Activated naive CD4-positive, alpha-beta T cell treated with anti-CD3 and anti-CD28 coated beads, Interleukin-2, amount 50 U/mL, for 72 hours (primary cell): ENCODE measurements at regions not wholly inside any gene's neighbourhood (a gene's known extent, or its start where the extent isn't known, plus 50 kb on each side); places are given as distances from the start of the nearest gene placed in this dataset.

Experiments
- ATAC-seq, 2 donors: fragments of 150-1000 bp; cut with Tn5 transposase; 2 replicates each; pipeline ENCODE4 v1.10.0; 2021; ENCODE audit warnings: mild to moderate bottlenecking in 2 of 2, moderate library complexity in 2 of 2
- DNase-seq, 2 donors: peaks; one replicate each; pipeline ENCODE4 v3.0.0; 2021 to 2022; ENCODE audit warnings: low spot score in 2 of 2
- H3K27ac Mint-ChIP-seq, 2 donors: one replicate each; pipeline ENCODE4 v1.8.0; 2022; ENCODE audit warnings: mild to moderate bottlenecking in 2 of 2, mixed read lengths in 2 of 2
- H3K36me3 Mint-ChIP-seq, 2 donors: one replicate each; pipeline ENCODE4 v1.8.0; 2022; ENCODE audit warnings: mixed read lengths in 2 of 2
- H3K9me3 Mint-ChIP-seq, 2 donors: one replicate each; pipeline ENCODE4 v1.8.0; 2022; ENCODE audit warnings: mixed read lengths in 2 of 2

- Mint-ChIP-seq H3K36me3 (peaks cover 0 to 5% of the 10 kb centered on the region in 2 donors), H3K27ac (peak overlapping the region in 1 of 2 donors; percentile 3), H3K9me3 (no peaks in the 10 kb centered on the region)
- ATAC-seq (peak; percentile 40 to 60), DNase-seq (no peak)
Observed at GRCh38 chr1:84090447-84091245, 53.4 kb upstream of the PRKACB start.

DNA sequence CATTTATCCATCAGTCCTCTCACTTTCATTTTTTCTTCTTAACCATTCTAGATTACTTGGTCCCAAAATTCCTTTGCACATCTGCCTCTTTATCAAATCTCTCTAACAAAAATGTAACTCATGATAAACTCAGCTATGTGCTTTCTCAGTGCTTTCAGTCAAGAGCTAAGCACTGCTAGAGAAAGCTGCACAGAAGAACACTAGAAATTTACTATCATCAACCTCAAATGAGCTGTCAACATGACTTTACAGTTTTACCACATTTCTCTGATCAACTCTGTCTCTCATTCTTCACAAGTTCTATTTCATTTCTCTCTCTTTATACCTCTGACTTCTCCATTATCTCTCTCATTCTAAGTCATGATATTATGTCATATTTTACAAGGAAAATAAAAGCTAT is 54.2 kb upstream of the PRKACB start:
- Mint-ChIP-seq H3K36me3 (peaks cover 0 to 5% of the 10 kb centered on the region in 2 donors), H3K9me3 (no peaks in the 10 kb centered on the region), H3K27ac (peak overlapping the region in 1 of 2 donors; percentile 3)
- peak; percentile 51 to 66 for ATAC-seq
- DNase-seq, result no peak

GRCh38 chr1:84089465-84089864 is 54.6 kb upstream of the PRKACB start:
- ATAC-seq (peak; percentile 76 to 86), DNase-seq (peak in 1 of 2 donors; percentile 10)
- Mint-ChIP-seq H3K36me3 (peaks cover 0 to 5% of the 10 kb centered on the region in 2 donors), H3K27ac (peak overlapping the region in 1 of 2 donors; percentile 3), H3K9me3 (no peaks in the 10 kb centered on the region)

GRCh38 chr1:84086616-84087015 is 57.5 kb upstream of the PRKACB start:
- DNase-seq (no peak), ATAC-seq (no peak)
- peak overlapping the region in 1 of 2 donors; percentile 36 for H3K27ac Mint-ChIP-seq
- H3K36me3 Mint-ChIP-seq, result no peaks in the 10 kb centered on the region
- no peaks in the 10 kb centered on the region for H3K9me3 Mint-ChIP-seq

- Mint-ChIP-seq H3K27ac (peak overlapping the region in 1 of 2 donors; percentile 36), H3K9me3 (no peaks in the 10 kb centered on the region), H3K36me3 (no peaks in the 10 kb centered on the region)
- no peak for ATAC-seq
- DNase-seq, result no peak
Observed at GRCh38 chr1:84086189-84086588, 57.9 kb upstream of the PRKACB start.

- Mint-ChIP-seq H3K9me3 (no peaks in the 10 kb centered on the region), H3K27ac (no peak overlapping the region), H3K36me3 (no peaks in the 10 kb centered on the region)
- DNase-seq (no peak), ATAC-seq (no peak)
Observed at GRCh38 chr1:84083307-84083706, 60.8 kb upstream of the PRKACB start.

- peak overlapping the region in 1 of 2 donors; percentile 81 for H3K27ac Mint-ChIP-seq
- ATAC-seq, result no peak
- H3K36me3 Mint-ChIP-seq, result no peaks in the 10 kb centered on the region
- no peak for DNase-seq
- no peaks in the 10 kb centered on the region for H3K9me3 Mint-ChIP-seq
Observed at GRCh38 chr1:84078842-84079202, 65.2 kb upstream of the PRKACB start.

DNA sequence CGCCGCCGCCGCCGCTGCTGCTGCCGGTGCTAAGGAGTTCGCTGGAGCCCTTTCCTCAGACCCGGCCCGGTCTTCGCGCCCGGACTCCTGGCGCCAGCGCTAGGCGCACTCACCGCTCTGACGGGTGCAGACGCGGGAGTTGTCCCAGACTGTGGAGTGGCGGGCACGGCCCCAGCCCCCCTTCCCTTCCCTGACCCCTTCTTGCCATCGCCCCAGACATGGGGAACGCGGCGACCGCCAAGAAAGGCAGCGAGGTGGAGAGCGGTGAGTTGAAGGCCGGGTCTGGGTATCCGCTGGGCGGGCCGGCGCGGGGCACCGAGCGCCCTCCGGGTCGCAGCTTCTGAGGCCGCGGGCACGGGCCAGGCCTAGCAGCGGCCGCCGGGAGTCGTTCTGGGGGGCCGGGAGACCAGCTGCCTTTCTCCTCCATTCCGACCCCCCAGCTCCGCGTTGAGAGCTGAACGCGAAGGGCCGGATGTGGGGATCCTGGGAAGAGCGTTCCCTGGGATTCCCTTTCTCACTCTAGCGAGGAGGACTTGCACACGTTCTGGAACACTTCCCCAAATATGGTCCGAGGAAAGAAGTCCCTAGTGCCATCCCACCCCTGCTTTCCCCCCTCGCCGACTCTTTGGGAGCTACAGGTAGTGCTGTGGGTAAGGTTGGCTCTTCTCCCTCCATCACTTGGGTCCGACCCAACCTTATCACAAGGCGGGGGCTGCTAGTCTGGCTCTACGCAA is 65.8 kb upstream of the PRKACB start:
- Mint-ChIP-seq H3K9me3 (no peaks in the 10 kb centered on the region), H3K27ac (peak overlapping the region; percentile 50 to 81), H3K36me3 (no peaks in the 10 kb centered on the region)
- ATAC-seq, result peak; percentile 54 to 57
- peak in 1 of 2 donors; percentile 60 for DNase-seq

DNA sequence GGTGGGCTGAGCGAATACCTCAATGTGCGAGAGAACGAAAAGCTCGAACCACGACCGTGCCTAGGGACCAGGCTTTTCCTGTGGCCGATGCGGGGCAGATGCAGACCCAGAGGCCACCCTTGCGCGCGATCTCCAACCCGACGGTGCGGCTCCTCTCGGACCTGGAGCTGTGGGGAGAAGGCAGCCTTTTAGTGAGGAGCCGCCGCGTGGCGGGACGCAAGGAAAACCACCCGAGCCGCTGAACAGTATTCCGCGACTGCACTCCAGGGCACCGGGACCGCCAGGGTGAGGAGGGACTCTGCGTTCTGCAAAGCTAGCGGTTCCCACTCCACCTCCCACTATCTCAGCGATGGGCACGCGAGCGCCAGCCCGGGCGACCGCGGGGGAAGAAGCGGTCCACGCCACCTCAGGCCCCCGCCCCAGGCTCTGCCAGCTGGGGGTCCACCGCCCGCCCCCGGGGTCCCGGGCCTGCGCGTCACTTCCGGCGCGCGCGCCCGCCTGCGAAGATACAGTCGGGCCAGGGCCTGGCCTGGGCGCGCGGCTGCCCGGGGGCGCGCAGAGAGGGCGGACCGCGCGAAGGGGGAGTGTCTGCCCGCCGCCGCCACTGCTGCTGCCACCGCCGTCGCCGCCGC is 66.5 kb upstream of the PRKACB start:
- no peaks in the 10 kb centered on the region for H3K36me3 Mint-ChIP-seq
- no peaks in the 10 kb centered on the region for H3K9me3 Mint-ChIP-seq
- H3K27ac Mint-ChIP-seq, result peak overlapping the region; percentile 14 to 81
- DNase-seq, result peak; percentile 77 to 83
- ATAC-seq, result peak; percentile 92 to 97

DNA sequence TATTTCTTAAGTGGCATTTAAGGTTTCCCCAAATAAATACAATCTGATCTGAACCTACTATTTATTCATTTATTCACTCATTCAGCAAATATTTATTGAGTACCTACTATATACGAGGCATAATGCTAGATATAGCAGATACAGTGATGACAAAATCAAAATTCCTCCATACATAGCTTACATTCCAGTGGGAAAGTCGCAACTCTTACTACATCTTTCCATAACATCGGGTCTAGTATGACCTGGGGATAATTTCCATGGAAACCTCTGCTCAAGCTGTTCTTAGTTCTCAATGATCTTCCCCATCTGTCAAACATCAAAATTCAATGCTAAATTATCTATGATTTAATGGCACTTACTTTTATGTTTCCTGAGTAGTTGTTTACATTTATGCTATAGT is 70.8 kb upstream of the PRKACB start:
- ATAC-seq, result no peak
- DNase-seq, result no peak
- H3K36me3 Mint-ChIP-seq, result peaks cover 9 to 10% of the 10 kb centered on the region in 2 donors
- H3K27ac Mint-ChIP-seq, result no peak overlapping the region
- H3K9me3 Mint-ChIP-seq, result peaks cover 4 to 8% of the 10 kb centered on the region in 2 donors

DNA sequence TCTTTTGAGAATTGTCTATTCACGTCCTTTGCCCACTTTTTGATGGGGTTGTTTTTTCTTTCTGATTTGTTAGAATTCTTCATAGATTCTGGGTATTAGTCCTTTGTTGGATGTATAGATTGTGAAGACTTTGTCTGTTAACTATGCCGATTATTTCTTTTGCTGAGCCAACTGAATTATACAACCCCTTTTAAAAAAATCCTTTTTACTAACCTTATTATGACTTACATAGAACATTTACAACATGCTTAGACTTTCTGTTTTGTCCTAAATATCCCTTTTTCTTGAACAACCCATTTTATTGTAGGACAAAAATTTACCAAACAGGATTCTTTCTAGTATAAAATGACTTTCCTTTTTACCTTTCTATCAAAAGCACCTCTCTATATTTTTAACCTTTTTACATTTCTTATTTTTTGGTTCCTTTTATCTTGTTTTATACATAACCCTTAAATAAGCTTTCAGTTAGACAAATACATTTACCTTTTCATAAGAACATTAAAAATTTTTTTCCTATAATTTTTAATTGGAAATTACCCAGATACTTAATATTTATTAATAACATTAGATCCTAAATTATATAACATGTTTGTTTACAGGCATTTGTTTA is 70.4 kb upstream of the TTLL7 start:
- no peak for ATAC-seq
- H3K36me3 Mint-ChIP-seq, result peaks cover 9 to 10% of the 10 kb centered on the region in 2 donors
- peaks cover 4 to 8% of the 10 kb centered on the region in 2 donors for H3K9me3 Mint-ChIP-seq
- no peak overlapping the region for H3K27ac Mint-ChIP-seq
- no peak for DNase-seq

- ATAC-seq (no peak), DNase-seq (no peak)
- Mint-ChIP-seq H3K9me3 (no peaks in the 10 kb centered on the region), H3K27ac (no peak overlapping the region), H3K36me3 (no peaks in the 10 kb centered on the region)
Observed at GRCh38 chr1:84062496-84062895, 63.6 kb upstream of the TTLL7 start.

DNA sequence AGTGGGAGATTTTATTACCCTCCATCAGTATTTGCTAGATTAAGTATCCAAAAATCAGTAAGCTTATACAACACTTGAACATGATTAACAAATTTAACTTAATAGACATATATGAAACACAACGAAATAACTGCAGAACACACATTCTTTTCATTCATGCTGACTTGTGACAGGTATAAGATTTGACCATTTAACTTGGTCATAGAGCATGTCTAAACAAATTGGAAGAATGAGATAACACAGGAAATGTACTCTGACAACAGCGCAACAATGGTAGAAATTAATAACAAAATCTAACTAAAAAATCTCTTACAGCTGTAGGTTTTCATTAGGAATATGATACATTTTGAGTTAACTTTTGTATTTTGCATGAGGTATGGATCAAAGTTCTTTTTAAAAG is 62.4 kb upstream of the TTLL7 start:
- Mint-ChIP-seq H3K27ac (no peak overlapping the region), H3K36me3 (no peaks in the 10 kb centered on the region), H3K9me3 (no peaks in the 10 kb centered on the region)
- ATAC-seq (no peak), DNase-seq (no peak)

GRCh38 chr1:84060781-84061180 is 61.8 kb upstream of the TTLL7 start:
- Mint-ChIP-seq H3K27ac (no peak overlapping the region), H3K9me3 (no peaks in the 10 kb centered on the region), H3K36me3 (no peaks in the 10 kb centered on the region)
- no peak for DNase-seq
- no peak for ATAC-seq

DNA sequence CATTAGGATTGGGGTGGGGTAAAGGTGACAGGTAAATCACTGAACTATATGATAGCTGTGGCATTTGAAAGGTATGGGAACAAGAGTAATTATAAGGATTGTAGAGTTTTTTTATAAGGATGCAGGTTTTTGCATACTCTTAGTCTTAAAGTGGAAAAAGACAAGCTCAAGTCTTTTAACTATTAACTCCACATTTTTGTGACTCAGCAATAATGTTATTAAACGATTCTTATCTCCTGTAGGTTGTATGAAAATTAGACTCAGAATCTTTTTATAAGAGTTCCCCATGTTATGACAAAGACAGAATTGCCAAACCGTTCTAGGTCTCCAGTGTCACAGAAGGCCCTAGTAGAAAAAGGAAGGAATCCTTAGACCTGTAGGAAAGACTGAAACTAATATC is 49.9 kb upstream of the TTLL7 start:
- no peak for DNase-seq
- H3K36me3 Mint-ChIP-seq, result no peaks in the 10 kb centered on the region
- H3K27ac Mint-ChIP-seq, result no peak overlapping the region
- ATAC-seq, result no peak
- no peaks in the 10 kb centered on the region for H3K9me3 Mint-ChIP-seq
